HT1080 (cell line): ENCODE measurements at regions not wholly inside any gene's neighbourhood (a gene's known extent, or its start where the extent isn't known, plus 50 kb on each side); places are given as distances from the start of the nearest gene placed in this dataset.

Source experiments
- DNase-seq: peaks from one replicate; pipeline ENCODE4 v3.0.0-alpha.2; 2015; ENCODE audit warnings: low read depth

DNA sequence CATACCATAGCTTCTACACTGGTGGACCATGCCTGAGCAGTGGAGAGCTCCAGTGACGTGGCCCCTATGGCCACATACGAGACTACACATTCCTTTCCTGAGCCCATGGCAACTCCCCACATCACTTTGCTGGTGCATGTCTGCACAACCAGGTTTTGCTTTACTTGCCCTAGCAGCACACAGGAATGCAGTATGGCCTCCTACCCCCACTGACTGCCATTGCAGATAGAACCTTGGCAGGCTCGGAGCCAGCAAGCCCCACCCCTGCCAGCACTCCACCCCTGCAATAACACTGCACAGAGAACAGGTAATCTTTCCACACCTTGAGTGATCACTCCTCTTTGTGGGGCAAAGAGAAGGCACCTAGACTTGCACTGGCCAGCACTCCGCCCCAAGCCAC is 531.9 kb upstream of the CAMK1G start:
- DNase-seq = no peak

GRCh38 chr1:209053587-209053986 is 529.9 kb upstream of the CAMK1G start:
- no peak for DNase-seq

DNA sequence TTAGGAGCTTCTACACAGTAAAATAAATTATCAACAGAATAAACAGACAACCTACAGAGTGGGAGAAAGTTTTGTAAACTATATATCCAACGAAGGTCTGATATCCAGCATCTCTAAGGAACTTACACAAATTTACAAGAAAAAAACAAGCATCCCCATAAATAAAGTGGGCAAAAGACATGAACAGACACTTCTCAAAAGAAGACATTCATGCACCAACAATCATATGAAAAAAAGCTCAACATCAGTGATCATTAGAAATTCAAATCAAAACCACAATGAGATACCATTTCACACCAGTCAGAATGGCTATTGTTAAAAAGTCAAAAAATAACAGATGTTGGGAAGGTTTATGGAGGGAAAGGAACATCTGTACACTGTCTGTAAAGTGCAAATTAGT is 526.4 kb upstream of the CAMK1G start:
- no peak for DNase-seq

GRCh38 chr1:209057901-209058300 is 525.6 kb upstream of the CAMK1G start:
- no peak for DNase-seq

- DNase-seq = no peak
Observed at GRCh38 chr1:209059376-209059775, 524.1 kb upstream of the CAMK1G start.

DNA sequence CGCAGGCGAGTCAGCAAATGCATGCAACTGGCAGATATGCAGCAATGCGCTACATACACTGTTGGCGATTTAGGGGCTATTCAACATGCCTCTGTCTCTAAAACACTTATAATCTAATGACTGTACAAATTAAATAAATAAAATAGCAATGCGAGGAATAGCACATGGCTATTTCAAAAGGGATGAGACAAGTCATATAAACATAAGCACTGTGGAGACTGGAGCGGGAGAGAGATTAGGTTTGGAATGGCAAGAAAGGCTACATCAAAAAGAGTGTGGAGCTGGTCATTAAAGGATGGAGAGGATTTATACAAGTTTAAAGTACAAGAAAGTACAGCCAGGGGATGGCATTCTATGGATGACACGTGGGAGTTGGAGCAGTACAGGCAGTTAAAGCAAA is 523.5 kb upstream of the CAMK1G start:
- DNase-seq = no peak

DNA sequence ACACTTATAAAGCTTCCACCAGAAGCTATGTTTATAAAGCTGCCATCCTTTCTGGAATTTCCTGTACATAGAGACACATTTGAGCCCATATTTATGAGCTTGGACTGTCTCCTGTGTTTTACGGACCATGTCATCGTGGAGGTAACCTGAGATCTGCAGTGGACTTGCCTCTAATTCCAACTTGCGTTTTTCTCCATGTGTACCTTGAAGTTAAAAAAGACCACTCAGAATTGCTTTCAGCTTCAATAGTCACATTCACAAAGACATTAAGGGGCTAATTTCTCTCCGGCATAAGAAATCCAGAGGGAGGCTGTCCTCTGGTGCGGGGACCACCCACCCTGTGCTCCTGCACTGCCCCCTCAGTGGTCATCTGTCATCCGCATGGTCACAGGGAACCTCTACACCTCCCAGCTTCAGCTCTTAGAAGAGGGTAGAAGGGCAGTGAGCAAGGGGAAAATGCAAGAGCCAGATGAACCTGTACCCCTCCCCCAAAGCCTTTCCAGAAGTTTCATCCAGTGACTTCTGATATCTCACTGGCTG is 521.4 kb upstream of the CAMK1G start:
- no peak for DNase-seq

DNA sequence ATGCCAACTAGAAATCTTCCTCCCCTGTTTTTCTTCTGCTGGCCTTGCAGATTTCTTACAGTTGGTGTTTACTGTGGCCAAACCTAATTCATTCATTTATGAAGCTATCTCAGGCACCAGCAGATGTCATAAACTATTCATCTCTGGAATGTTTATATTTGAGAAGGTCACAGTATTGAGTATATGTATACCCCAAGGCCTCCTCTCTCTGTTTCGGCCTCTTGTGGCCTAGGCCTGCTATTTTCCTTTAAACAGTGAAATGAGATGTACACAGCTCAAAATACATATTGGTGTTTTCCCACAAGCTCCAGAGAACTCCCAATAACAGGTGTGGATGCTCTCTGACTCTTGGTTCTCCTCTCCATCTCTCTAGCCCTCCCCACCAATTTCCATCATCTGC is 520.7 kb upstream of the CAMK1G start:
- DNase-seq = no peak

GRCh38 chr1:209063767-209064659 is 519.5 kb upstream of the CAMK1G start:
- DNase-seq = no peak

DNA sequence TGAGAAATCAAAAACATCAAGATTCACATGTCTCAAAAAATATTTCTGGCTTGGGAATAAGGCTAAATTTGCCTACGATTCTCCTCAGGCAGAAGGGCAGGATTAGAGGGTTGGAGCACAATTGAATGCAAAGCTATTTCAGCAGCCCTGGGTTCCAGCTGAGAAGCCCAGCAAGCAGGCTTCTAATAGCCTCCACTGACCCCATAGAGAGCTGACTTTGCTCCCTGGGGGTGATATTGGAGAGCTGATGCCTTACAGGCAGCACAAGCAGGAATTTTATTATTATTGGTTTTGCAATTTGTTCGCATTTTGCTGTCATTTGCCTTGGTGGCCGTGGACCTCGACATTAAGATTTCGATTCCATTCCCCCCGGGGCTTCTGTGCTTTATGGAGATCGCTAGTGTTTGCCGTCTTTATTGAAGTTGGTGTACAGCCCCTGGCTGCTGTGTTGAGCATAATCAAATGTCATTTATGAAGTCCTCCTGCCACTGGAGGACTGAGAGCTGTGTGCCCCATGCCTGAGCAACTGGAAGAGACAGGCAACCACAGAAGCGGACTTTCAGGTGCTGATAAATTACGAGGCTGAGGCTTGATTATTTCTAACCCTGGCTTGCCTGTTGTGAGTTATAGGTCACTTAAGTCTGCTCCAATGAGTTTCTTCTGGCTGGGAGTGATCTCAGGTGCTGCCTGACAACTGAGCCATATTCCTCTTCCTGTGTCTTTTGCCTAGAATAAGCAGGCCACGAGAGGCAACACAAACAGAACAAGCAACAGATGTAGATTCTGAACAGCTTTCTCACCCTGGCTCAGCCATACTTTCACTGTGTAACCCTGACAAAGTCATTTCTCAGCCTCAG is 518.4 kb upstream of the CAMK1G start:
- DNase-seq = no peak

DNA sequence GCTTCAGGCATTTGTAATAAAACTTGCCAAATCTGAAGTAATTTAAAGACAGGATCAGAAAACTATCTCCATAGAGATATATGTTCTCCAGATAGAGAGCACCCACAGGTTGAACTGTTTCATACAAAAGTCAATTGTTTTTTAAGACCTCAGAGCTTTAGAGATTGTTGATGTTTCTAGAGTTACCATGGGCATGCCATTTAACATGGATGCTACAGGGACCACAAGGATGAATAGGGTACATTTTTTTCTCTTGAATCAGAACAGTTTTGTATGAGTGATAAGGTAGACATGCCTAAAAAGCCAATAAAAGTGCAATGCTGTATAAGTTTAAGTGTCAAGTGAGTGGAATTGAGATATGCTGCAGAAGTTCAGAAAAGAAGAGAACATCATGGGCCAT is 511.0 kb upstream of the CAMK1G start:
- DNase-seq = peak; percentile 72

GRCh38 chr1:209073879-209074278 is 509.6 kb upstream of the CAMK1G start:
- DNase-seq = no peak

- no peak for DNase-seq
Observed at GRCh38 chr1:209074575-209075250, 508.8 kb upstream of the CAMK1G start.

GRCh38 chr1:209076688-209077087 is 506.8 kb upstream of the CAMK1G start:
- peak; percentile 44 for DNase-seq

DNA sequence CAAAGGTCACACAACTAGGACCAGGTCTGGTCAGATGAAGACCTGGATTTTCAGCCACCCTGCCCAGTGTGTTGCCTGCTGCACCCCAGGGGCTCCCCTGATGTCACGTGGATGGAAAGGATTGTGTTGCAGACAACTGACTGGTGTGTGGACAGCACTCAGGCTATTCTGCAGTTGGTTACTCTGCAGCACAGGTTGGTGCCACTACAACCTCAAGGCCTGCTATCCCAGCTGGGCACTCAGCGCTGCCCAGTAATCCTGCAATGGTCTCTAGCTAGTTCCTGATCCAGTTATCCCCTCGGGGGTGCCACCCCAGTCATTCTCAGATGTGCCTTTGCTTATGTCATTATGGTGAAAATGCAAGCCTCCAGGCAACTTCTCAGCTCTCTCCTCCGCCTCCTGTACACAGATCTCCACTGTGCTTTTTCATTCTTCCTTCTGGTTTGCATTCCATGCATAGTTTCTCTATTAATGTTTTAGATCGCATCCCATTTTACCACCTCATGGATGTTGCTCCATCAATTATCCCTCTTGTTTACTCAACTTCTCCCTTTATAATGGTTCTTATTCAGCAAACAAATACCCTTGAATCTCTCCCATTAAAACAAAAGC is 503.2 kb upstream of the CAMK1G start:
- DNase-seq = peak; percentile 67

DNA sequence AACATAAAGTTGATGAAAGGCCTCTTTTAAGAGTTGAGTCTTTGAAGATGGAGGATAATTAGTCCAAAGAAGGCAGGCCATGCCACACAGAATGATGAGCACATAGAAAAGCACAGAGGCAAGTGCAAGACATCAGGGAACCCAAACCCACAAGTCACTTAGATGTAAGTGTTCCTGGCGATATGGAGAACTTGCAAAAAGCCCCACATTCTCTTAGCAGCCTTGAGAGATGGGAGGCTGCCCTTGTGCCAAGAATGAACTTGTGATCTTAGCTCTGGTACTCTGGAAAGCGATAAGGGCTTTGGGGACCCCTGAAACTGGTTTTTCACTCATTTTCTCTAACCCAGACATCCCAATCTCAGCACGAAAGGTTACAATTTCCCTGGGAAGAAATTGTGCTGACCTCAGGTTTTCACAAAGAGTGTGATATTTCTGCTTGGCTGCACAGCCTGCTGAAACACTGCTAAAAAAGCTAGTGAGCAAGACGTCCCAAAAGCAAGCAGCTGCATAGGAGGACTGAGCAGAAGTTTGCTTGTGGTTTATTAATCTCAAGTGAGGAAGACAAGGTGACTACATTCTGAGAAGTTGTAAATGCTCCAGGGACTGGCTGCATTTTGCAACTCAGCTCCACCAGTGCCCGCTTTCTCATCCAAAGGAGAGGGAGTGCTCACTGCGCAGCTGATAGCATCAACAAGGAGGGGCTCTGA is 496.9 kb upstream of the CAMK1G start:
- no peak for DNase-seq

DNA sequence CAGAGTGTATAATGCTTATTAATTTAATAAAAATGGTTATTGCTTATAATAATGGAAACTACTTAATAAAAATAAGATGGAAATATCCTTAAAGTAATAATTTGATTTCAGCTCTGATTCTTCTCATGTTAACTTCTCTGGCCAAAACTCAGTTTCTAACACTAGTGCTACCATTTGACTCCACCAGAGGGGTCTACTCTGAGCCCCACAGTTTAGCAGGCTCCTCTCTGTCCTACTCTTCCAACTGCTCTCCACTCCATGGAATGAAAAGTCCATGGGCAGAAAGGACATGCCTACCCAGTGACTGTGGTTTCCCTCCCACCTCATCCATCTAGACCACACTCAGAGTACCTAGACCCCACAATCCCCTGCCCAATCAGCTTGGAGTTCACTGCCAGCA is 489.1 kb upstream of the CAMK1G start:
- peak; percentile 6 for DNase-seq

- peak; percentile 92 for DNase-seq
Observed at GRCh38 chr1:209095627-209096595, 487.6 kb upstream of the CAMK1G start.

- DNase-seq = no peak
Observed at GRCh38 chr1:209100460-209100859, 483.1 kb upstream of the CAMK1G start.
